ENCODE measurements at regions not wholly inside any gene's neighbourhood (a gene's known extent, or its start where the extent isn't known, plus 50 kb on each side); places are given as distances from the start of the nearest gene placed in this dataset.
A peak's percentile ranks its signal among the peaks of the same experiment; 100 is the strongest.

DNA sequence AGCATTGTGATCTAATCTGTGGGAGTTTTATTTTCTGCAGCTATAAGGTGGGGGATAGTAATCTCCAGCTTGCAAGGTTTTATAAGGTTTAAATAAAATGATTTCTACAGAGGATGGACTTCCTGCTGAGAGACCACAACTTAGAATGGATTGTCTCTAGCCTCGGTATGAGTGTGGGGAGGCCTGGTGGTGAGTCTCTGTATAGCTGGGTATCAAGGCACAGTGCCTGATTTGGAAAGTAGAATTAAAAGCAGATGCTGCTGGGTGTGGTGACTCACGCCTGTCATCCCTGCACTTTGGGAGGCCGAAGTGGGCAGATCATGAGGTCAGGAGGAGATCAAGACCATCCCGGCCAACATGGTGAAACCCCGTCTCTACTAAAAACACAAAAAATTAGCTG, 162.0 kb upstream of the GATB start:
- TF ChIP-seq TCF7L2 (IDR thresholded peaks at IDR 0.05; ENCODE audit: borderline replicate concordance, extremely low read depth, insufficient read depth, insufficient read length), result no peak
- CTCF ChIA-PET, result no interaction called here

DNA sequence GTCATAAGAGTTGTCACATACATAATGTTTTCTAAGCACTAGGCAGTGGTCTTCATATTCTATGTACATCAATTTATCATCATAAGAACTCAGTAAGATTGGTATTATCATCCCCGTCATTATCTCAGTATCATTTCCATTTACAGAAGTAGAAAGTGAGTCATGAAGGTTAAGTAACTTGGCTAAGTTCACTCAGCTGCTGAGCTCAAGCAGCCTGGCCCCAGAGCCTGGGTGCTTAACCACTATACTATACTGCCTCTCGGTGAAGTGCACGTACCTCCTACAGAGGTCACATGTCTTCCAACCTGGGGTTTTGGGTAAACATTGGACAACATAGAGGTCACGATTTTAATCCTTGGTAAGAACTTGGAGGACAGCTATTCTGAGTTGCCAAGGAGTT, 161.5 kb upstream of the GATB start:
- ChIA-PET POLR2A (no interaction called here), CTCF (no interaction called here), RAD21 (ENCODE audit: low non-redundant PET in 1 of 2, low total read pairs in 2 of 2, uncharacterized antibody in 2 of 2, unreplicated experiment in 2 of 2) (no interaction called here)
- Histone ChIP-seq H3K36me3 (ENCODE audit: control insufficient read depth in 1 of 2, insufficient read depth in 2 of 2, low read length in 2 of 2) (no peaks in the 10 kb centered on the region), H4K20me1 (ENCODE audit: insufficient read depth) (no peaks in the 10 kb centered on the region), H3K4me1 (ENCODE audit: control insufficient read depth in 1 of 2, insufficient read depth in 2 of 2, low read length in 2 of 2) (no peaks in the 10 kb centered on the region), H3K9me3 (ENCODE audit: control insufficient read depth in 1 of 2, insufficient read depth in 1 of 2, low read depth in 1 of 2, low read length in 2 of 2) (no peaks in the 10 kb centered on the region), H3K27ac (ENCODE audit: low read depth, low read length) (no peak overlapping the region), H3K27me3 (ENCODE audit: insufficient read depth, low read length) (no peaks in the 10 kb centered on the region), H3K79me2 (ENCODE audit: insufficient read depth, low read length) (no peaks in the 10 kb centered on the region), H3K9me2 (ENCODE audit: insufficient read depth) (no peaks in the 10 kb centered on the region), H3K9ac (ENCODE audit: low read length) (no peak overlapping the region), H3K4me3 (replicated peaks in 1 of 2; ENCODE audit: low read depth in 1 of 2, low read length in 2 of 2) (no peak overlapping the region), H3K4me2 (ENCODE audit: low read length) (no peak overlapping the region), H2AFZ (ENCODE audit: low read depth, low read length, poor library complexity, severe bottlenecking) (no peak overlapping the region)
- DNase-seq (ENCODE audit: low read depth, low spot score) (no peak), ATAC-seq (no peak)
- TF ChIP-seq, protein P1, sequence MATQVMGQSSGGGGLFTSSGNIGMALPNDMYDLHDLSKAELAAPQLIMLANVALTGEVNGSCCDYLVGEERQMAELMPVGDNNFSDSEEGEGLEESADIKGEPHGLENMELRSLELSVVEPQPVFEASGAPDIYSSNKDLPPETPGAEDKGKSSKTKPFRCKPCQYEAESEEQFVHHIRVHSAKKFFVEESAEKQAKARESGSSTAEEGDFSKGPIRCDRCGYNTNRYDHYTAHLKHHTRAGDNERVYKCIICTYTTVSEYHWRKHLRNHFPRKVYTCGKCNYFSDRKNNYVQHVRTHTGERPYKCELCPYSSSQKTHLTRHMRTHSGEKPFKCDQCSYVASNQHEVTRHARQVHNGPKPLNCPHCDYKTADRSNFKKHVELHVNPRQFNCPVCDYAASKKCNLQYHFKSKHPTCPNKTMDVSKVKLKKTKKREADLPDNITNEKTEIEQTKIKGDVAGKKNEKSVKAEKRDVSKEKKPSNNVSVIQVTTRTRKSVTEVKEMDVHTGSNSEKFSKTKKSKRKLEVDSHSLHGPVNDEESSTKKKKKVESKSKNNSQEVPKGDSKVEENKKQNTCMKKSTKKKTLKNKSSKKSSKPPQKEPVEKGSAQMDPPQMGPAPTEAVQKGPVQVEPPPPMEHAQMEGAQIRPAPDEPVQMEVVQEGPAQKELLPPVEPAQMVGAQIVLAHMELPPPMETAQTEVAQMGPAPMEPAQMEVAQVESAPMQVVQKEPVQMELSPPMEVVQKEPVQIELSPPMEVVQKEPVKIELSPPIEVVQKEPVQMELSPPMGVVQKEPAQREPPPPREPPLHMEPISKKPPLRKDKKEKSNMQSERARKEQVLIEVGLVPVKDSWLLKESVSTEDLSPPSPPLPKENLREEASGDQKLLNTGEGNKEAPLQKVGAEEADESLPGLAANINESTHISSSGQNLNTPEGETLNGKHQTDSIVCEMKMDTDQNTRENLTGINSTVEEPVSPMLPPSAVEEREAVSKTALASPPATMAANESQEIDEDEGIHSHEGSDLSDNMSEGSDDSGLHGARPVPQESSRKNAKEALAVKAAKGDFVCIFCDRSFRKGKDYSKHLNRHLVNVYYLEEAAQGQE (IDR thresholded peaks at IDR 0.05; ENCODE audit: low read depth), result no peak
- TF ChIP-seq ZNF274 (IDR thresholded peaks at IDR 0.05; ENCODE audit: low read depth, low read length), result no peak
- no peak for TF ChIP-seq SRF (IDR thresholded peaks at IDR 0.05; ENCODE audit: low read depth)
- TF ChIP-seq EGR1 (IDR thresholded peaks at IDR 0.05; ENCODE audit: low read depth), result no peak
- TF ChIP-seq CBX3 (IDR thresholded peaks at IDR 0.05; ENCODE audit: low read depth), result no peak
- TF ChIP-seq ELF1 (IDR thresholded peaks at IDR 0.05; ENCODE audit: borderline replicate concordance, low read depth), result no peak
- TF ChIP-seq YY1 (IDR thresholded peaks at IDR 0.05; ENCODE audit: extremely low read depth, insufficient replicate concordance, low read depth, low read length), result no peak
- intact Hi-C loops (cut with micrococcal nuclease), result no loop called here
- BruUV-seq (replicated peaks), result no TSS peak

More for the DNA sequence above, 162.0 kb upstream of the GATB start:
- BruUV-seq (replicated peaks), result no TSS peak
- intact Hi-C loops (cut with micrococcal nuclease), result no loop called here
- Histone ChIP-seq H3K9me3 (ENCODE audit: control insufficient read depth in 1 of 2, insufficient read depth in 1 of 2, low read depth in 1 of 2, low read length in 2 of 2) (no peaks in the 10 kb centered on the region), H3K9me2 (ENCODE audit: insufficient read depth) (no peaks in the 10 kb centered on the region), H3K4me2 (ENCODE audit: low read length) (no peak overlapping the region), H3K36me3 (ENCODE audit: control insufficient read depth in 1 of 2, insufficient read depth in 2 of 2, low read length in 2 of 2) (no peaks in the 10 kb centered on the region), H3K27ac (ENCODE audit: low read depth, low read length) (no peak overlapping the region), H2AFZ (ENCODE audit: low read depth, low read length, poor library complexity, severe bottlenecking) (no peak overlapping the region), H3K27me3 (ENCODE audit: insufficient read depth, low read length) (no peaks in the 10 kb centered on the region), H3K4me1 (ENCODE audit: control insufficient read depth in 1 of 2, insufficient read depth in 2 of 2, low read length in 2 of 2) (no peaks in the 10 kb centered on the region), H4K20me1 (ENCODE audit: insufficient read depth) (no peaks in the 10 kb centered on the region), H3K9ac (ENCODE audit: low read length) (no peak overlapping the region), H3K4me3 (replicated peaks in 1 of 2; ENCODE audit: low read depth in 1 of 2, low read length in 2 of 2) (no peak overlapping the region), H3K79me2 (ENCODE audit: insufficient read depth, low read length) (no peaks in the 10 kb centered on the region)
- no peak for DNase-seq (ENCODE audit: low read depth, low spot score)
- POLR2A ChIA-PET, result no interaction called here
- ATAC-seq, result 0 out of 2 replicates have a peak, but pooled peaks have one; percentile 32
- RAD21 ChIA-PET (ENCODE audit: low non-redundant PET in 1 of 2, low total read pairs in 2 of 2, uncharacterized antibody in 2 of 2, unreplicated experiment in 2 of 2), result no interaction called here
